Breast epithelium (tissue), 3 donors: ENCODE measurements at regions not wholly inside any gene's neighbourhood (a gene's known extent, or its start where the extent isn't known, plus 50 kb on each side); places are given as distances from the start of the nearest gene placed in this dataset.

Source experiments
- POLR2A ChIP-seq: fragments of 450-650 bp; IDR thresholded peaks from one replicate; pipeline ENCODE4 v1.6.1; 2016; ENCODE audit warnings: antibody characterized with exemption, mild to moderate bottlenecking, moderate library complexity
- TF ChIP-seq, protein P1 (sequence below), 3 donors: fragments of 450-650 bp; IDR thresholded peaks; one replicate each; pipeline ENCODE4 v1.5.1; 2016 to 2017; ENCODE audit warnings: antibody characterized with exemption in 3 of 3, mild to moderate bottlenecking in 3 of 3, moderate library complexity in 3 of 3

DNA sequence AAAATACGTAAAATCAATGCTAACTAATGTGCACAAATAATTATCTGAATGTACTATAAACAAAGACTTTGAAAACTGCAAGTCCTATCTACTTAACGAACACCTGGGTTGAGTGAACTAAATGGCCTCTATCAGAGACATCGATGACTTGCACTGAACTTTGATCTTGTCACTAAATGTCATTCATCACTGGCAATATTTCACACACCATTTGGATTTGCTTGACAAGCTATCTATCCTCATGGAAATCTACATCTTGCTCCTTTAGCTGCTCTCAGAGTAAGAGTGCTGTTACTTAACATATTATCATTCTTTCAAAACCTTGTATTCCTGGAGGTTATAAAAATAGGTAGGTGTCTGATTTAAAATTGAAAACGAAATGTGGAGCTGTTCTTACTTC lies 289.3 kb downstream of the TLL1 start:
- TF ChIP-seq, protein P1, sequence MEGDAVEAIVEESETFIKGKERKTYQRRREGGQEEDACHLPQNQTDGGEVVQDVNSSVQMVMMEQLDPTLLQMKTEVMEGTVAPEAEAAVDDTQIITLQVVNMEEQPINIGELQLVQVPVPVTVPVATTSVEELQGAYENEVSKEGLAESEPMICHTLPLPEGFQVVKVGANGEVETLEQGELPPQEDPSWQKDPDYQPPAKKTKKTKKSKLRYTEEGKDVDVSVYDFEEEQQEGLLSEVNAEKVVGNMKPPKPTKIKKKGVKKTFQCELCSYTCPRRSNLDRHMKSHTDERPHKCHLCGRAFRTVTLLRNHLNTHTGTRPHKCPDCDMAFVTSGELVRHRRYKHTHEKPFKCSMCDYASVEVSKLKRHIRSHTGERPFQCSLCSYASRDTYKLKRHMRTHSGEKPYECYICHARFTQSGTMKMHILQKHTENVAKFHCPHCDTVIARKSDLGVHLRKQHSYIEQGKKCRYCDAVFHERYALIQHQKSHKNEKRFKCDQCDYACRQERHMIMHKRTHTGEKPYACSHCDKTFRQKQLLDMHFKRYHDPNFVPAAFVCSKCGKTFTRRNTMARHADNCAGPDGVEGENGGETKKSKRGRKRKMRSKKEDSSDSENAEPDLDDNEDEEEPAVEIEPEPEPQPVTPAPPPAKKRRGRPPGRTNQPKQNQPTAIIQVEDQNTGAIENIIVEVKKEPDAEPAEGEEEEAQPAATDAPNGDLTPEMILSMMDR (IDR thresholded peaks at IDR 0.05), result no peak
- TF ChIP-seq POLR2A, result no peak
